ENCODE measurements at regions not wholly inside any gene's neighbourhood (a gene's known extent, or its start where the extent isn't known, plus 50 kb on each side); places are given as distances from the start of the nearest gene placed in this dataset.
A peak's percentile ranks its signal among the peaks of the same experiment; 100 is the strongest.

DNA sequence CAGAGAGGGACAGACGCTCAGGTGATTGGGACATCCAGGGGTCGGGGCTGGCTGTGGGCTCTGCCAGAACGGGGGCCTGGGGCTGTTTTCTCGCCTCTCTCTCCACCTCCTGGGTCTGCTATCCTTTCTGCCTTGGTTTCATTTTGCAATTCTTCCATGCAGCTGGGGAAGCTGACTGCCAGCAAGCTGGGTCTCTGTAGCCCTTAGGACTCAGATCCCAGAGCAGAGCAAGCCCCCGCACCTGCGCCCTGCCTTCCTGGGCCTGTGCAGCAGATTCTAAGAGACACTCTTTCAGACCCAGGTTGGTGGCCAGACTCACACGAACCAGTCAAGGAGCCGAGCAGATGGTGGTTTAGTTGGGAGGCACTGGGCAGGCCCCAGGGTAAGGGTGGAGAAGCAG is 59.1 kb upstream of the GRPEL1 start:
- no peak for ATAC-seq

- peak; percentile 70 for ATAC-seq
Observed at GRCh38 chr4:7124689-7125442, 57.0 kb upstream of the GRPEL1 start.

DNA sequence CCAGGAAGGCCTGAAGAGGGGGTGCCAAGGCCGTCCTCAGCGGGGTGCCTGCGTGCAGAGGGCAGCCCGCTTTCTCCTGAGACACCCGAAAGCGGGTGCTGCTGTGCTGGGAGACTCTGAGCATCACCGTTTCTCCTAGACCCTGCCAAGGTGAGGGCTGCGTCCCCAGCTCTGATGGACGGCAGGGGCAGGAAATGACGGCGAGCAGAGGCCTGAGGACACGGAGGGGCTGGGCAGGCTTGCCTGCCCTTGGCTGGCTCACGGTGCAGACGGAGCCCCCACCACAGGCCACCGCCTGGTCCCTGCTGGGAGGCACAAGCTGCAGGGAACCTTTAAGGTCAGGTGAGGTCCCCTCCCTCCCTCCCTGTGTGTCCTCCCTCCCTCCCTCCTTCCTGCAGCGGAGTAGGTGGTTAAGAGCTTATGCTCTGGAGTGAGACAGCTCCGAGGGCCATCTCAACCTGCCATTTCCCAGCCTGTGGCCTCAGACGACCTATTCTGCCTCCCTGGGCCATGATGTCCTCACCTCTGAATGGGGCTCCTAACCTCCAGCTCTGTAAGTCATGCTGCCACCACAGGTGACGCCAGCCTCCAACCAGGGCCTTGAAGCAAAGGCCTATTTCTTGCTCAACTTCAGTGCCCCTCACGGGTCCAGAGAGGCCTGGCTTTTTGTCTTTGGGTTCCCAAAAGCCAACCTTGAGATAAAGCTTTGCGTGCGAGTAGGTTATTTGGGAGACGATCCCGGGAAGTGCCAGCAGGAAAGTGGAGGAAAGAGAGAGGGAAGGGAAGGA is 54.2 kb upstream of the GRPEL1 start:
- no peak for ATAC-seq

DNA sequence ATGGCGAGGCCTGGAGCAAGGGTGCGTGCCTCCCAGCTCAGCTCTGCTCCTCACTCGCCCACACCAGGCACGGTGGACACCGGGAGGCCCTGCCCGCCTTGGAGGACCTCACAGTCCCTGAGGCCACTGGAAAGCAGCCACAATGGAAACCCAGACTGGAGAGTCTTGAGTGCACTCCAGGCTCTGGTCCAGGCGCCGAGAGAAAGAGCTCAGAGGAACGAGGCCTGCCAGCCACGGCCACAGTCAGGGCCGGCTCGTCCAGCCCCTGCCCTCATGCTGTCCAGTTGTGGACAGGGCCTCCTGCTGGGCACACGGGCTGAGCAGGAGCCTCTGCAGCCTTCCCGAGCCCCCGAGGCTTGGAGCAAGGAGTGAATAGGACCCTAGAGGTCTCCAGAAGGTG is 53.3 kb upstream of the GRPEL1 start:
- no peak for ATAC-seq

DNA sequence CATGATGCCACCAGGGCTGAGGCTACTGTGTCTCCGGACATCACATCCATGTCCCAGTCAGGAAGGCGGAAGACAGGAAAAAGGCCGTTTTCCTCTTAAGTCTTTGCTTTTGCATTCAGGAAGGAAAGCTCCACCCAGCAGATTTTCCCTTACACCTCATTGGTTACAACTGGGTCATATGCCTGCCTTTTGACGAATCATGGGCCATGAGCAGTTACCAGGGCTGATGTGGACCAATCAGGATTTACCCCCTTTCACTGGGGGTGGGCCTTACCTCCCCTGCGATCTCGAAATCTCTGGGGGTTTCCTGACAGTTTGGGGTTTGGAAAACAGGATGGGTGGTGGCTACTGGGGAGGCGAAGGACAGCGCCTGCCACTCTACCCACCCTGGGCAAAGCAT is 52.5 kb upstream of the GRPEL1 start:
- no peak for ATAC-seq

DNA sequence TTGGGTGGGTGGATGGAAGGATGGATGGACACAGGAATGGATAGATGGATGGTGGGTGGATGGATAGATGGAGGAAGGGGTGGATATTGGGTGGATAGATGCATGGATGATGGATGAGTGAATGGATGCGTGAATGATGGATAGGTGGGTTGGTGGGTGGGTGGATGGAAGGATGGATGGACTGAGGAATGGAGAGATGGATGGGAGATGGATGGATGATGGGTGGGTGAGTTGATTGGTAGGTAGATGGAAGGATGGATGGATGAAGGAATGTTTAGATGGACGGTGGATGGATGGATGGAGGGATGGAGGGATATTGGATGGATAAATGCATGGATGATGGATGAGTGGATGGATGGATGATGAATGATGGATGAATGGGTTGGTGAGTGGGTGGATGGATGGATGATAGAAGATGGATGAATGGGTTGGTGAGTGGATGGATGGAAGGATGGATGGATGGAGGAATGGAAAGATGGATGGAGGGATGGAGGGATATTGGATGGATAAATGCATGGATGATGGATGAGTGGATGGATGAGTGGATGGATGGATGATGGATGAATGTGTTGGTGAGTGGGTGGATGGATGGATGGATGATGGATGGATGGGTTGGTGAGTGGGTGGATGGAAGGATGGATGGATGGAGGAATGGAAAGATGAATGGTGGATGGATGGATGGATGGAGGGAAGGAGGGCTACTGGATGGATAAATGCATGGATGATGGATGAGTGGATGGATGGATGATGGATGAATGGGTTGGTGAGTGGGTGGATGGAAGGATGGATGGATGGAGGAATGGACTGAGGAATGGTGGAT is 50.4 kb upstream of the GRPEL1 start:
- ATAC-seq: no peak
